ENCODE measurements at regions not wholly inside any gene's neighbourhood (a gene's known extent, or its start where the extent isn't known, plus 50 kb on each side); places are given as distances from the start of the nearest gene placed in this dataset.

DNA sequence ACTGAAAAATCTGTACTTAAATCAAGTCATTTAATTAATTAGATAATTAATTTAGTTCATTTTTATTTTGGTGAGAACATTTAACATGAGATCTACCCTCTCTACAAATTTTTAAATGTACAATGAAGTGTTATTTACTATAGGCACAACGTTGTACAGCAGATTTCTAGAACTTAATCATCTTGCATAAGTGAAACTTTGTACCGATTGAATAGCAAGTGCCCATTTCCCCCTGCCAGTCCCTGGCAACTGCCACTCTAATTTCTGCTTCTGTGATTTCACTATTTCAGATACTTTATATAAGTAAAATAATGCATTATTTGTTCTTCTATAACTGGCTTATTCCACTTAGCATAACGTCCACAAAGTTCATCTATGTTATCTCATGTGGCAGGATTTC is 50.1 kb upstream of the SYTL5 start (continued):
- TF ChIP-seq, protein P1, sequence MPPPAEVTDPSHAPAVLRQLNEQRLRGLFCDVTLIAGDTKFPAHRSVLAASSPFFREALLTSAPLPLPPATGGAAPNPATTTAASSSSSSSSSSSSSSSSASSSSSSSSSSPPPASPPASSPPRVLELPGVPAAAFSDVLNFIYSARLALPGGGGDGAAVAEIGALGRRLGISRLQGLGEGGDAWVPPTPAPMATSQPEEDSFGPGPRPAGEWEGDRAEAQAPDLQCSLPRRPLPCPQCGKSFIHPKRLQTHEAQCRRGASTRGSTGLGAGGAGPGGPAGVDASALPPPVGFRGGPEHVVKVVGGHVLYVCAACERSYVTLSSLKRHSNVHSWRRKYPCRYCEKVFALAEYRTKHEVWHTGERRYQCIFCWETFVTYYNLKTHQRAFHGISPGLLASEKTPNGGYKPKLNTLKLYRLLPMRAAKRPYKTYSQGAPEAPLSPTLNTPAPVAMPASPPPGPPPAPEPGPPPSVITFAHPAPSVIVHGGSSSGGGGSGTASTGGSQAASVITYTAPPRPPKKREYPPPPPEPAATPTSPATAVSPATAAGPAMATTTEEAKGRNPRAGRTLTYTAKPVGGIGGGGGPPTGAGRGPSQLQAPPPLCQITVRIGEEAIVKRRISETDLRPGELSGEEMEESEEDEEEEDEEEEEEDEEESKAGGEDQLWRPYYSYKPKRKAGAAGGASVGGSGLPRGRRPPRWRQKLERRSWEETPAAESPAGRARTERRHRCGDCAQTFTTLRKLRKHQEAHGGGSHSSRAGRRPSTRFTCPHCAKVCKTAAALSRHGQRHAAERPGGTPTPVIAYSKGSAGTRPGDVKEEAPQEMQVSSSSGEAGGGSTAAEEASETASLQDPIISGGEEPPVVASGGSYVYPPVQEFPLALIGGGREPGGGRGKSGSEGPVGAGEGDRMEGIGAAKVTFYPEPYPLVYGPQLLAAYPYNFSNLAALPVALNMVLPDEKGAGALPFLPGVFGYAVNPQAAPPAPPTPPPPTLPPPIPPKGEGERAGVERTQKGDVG (CRISPR knock-in tag; IDR thresholded peaks at IDR 0.05), result no peak
- TF ChIP-seq, protein P2, sequence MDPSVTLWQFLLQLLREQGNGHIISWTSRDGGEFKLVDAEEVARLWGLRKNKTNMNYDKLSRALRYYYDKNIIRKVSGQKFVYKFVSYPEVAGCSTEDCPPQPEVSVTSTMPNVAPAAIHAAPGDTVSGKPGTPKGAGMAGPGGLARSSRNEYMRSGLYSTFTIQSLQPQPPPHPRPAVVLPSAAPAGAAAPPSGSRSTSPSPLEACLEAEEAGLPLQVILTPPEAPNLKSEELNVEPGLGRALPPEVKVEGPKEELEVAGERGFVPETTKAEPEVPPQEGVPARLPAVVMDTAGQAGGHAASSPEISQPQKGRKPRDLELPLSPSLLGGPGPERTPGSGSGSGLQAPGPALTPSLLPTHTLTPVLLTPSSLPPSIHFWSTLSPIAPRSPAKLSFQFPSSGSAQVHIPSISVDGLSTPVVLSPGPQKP (IDR thresholded peaks at IDR 0.05; ENCODE audit: low read depth, low read length), result no peak

Measured in GM12878 (cell line).